NCI-H2196 treated with DMSO at 0.1 percent for 48 hours (cell line): ENCODE measurements at regions not wholly inside any gene's neighbourhood (a gene's known extent, or its start where the extent isn't known, plus 50 kb on each side); places are given as distances from the start of the nearest gene placed in this dataset.

Experiments
- DNase-seq: peaks from one replicate; lab custom pipeline; 2025; ENCODE audit not compliant: unreplicated experiment; lab: John Stamatoyannopoulos, UW

DNA sequence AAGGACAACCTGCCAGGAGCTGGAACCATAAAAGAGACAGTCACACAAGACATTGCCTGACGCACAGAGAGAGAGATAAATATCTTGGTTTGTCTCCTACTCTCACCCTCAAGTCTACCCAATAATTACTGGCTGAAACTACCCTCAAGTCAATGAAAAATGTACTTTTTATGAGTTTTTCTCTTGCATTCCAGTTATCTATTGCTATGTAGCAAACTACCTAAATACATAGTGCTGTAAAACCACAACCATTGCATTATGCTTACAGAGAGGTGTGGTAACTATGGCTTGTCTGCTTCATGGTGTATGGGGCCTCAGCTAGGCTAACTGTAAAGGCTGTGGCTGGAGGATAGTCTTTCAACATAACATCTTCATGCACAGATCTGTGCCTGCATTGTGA, 247.8 kb downstream of the HAO1 start:
- no peak for DNase-seq

DNA sequence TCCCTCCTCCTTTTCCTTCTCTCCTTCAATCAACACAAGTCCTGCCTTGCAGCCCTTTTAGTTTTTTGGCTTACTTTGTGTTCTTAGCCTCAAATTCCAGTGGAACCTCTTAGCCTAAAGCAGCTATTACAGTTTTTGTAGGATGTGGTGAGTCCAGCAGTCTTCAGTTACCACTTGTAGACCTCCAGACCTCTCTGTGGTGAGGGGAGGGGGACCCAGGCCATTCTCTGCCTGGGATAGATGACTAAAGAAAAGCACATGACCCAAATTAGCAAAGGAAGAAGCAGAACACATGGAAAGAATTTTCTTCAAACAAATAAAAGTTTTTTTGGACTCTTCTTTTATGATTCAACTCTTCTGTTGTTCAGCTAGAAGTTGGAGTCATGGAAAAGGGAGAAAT, 246.5 kb downstream of the HAO1 start:
- no peak for DNase-seq

DNA sequence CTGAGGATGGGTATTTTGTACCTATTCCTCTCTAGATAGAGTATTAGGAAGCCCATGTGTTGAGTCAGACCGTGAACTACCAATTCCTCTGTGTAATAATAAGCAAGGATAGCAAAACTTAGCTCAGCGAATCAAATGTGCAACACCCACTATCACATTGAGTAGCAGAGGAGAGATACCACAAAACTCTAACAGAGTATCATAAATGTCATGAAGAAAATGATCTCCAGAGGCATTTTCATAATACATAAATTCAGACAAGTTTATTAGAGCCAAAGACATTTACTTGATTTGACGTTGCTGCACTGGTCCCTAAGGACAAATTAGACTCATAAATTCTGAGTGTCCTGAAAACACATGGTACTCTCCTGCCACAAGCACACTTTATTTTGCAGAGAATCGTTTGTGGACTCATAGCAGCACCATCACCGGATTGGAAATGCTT, 245.2 kb downstream of the HAO1 start:
- no peak for DNase-seq

DNA sequence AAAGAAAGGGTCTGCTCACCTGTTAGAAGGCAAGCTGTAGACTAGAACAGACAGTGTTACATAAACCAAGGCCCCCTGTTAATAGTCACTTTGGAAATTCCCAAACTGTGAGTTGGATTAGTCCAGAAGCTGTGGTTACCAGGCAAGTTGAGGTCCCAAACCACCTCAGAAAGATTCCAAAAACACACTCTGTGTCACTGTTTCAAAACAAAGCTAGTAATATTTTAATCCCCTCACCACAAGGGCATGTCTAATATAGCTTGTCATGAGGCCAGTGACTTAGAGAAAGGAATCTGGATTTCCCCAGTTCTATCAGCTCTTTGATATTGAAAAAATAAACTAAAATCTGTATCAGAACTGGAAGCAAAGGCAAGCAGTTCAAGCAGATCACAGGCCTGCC, 244.6 kb downstream of the HAO1 start:
- DNase-seq: no peak

- DNase-seq: no peak
These were observed 243.9 kb downstream of the HAO1 start for GRCh38 chr20:7696311-7696710.

DNA sequence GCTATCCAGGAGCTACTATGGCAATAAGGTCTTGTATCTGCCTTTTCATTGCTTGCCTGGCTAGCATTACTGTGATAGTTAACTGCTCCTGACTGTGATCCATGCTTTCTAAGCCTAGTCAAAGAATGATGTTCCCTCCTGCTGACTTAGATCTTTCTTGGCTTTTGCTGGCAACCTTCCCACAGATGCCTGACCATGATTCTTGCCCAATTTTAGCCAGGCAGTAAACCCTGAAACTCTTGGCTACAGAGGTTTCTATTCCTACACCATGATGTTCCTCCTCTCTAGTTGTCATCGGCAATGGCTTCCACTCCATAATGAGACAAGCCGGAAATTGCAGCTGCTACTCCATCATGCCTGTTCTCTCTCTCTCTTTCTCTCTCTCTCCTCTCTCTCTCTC, 238.1 kb downstream of the HAO1 start:
- DNase-seq: no peak

DNA sequence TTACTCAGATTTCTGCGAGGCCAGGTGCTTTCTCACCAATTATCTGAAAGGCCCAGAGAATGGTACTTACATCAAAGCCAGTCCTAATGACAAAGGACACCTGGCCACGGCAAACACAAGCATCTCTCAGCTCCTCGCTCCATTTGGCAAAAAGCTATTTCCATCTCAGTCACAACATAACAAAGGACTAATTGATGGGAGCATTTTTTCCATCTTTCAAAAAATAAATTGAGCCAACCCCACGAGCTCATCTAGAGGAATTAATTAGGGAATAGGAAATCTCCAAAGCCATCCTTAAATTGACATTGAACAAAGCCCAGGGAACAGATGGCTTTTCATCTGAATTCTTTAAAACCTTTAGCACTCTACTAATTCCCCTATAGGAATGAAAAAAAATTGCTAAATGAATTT, 236.7 kb downstream of the HAO1 start:
- DNase-seq: peak; percentile 19

DNA sequence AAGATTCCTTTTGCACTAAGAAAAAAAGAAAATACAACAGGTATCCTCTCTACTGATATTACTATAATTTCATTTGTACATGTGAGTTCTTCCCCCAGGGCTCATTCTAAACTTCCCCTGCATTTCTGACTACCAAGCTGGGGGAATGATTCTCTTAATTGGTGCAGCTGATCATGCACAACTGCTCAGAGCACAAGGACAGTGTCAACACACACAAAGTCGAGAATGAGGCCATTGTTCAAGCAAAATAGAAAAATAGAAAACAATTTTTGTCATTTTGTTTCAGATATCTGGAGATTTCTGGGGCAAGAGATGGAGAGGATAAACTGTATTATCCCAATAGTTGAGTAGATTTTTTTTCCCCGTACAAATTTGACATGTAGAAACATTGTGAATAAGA, 236.3 kb downstream of the HAO1 start:
- DNase-seq: no peak

GRCh38 chr20:7708112-7708511, 232.1 kb downstream of the HAO1 start:
- no peak for DNase-seq

DNA sequence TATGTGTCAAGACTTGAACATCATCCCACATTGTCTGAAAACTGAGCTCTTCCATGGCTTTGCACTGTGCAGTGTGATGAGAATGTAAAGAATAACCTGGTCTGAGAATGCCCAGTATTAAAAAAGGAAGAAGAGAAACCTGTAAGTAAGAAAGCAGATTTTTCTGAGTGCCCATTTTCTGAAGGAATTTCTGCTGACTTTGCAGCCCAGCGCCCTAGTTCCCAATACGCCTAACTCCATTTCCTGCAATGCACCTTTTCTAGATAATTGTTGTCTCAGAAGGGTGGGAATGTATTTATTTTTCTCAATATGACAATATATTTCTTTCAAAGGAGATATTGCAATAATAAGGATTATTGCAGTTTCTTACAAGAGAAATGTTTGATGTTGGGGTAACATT, 231.5 kb downstream of the HAO1 start:
- DNase-seq: no peak

- DNase-seq: no peak
These were observed 229.8 kb downstream of the HAO1 start for GRCh38 chr20:7710440-7710839.

DNA sequence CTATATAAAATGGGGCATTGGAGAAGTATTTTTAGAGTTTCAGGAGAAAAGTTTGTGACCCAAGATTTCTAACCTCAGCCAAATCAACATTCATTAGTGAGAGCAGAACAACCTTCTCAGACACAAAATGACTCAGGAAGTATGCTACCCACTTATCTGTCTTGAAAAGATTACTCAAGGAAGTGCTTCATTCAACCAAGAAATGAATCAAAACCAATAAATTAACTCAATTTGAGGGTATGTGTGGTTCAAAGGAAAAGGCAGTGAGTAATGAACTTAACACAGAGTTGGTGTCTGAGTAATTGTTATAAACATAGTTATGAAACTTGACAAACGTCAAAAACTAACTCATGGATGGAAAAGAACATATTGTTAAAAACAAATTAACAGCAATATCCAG, 227.6 kb downstream of the HAO1 start:
- DNase-seq: no peak

- no peak for DNase-seq
These were observed 225.7 kb downstream of the HAO1 start for GRCh38 chr20:7714549-7714948.

- no peak for DNase-seq
These were observed 223.8 kb downstream of the HAO1 start for GRCh38 chr20:7716286-7716972.

GRCh38 chr20:7722564-7722963, 217.7 kb downstream of the HAO1 start:
- no peak for DNase-seq

DNA sequence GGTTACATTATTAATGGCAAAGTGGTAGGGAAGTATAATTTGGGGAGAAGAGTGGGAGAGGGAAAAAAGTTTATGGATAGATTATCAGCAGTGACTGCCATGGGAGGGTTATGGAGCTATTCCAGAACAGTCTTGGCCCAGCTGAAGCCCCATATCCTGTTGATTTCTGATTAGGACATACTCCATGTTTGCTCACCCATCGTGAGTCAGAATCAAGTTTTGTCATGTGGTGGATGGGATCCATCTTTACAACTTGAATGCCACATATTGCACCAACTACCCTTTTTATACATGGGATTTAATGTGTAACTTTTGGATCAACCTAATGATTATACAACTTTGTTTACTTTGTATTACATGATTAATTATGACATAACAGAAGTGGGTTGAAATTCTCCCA, 217.0 kb downstream of the HAO1 start:
- no peak for DNase-seq

DNA sequence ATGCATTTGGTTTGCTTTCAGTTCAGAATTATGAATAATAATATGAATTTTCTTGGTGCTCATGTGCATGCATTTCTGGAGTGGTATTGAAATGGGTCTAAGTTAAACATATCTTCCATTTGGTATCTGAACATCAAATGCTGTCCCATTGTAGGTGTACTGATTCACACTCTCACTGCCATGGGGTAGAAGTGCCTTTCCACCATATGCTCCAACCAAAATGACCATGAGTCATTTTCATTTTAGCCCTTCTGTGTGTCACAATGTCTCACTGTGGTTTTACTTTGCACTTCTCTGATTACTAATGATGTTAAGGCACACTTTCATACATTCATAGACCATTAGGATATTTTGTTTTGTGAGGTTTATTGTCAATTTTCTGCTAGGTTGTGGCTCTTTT, 211.9 kb downstream of the HAO1 start:
- DNase-seq: no peak

GRCh38 chr20:7734216-7734615, 206.0 kb downstream of the HAO1 start:
- DNase-seq: no peak

GRCh38 chr20:7736336-7736735, 203.9 kb downstream of the HAO1 start:
- no peak for DNase-seq

DNA sequence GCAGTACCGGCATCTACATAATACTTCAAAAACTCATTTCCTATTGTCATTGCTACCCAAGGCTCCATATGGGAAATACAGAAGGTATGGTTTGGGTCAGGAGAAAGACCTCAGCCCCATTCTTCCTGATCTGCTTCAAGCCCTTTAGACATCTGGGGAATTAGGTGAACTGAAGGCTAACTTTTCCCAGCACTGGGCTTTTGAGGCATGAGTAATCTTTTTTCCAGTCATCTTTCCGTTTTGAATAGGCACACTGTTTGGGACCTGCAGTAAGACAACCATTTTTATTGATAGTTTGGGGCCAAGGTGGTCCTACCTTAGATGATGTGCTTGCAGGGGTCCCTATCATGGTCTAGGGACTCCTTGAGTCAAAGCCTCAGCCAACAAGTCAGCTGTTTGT, 198.4 kb downstream of the HAO1 start:
- no peak for DNase-seq

- no peak for DNase-seq
These were observed 197.8 kb downstream of the HAO1 start for GRCh38 chr20:7742479-7742878.

- DNase-seq: no peak
These were observed 195.8 kb downstream of the HAO1 start for GRCh38 chr20:7744411-7744810.

GRCh38 chr20:7748624-7749023, 191.6 kb downstream of the HAO1 start:
- DNase-seq: no peak
